ENCODE measurements at regions not wholly inside any gene's neighbourhood (a gene's known extent, or its start where the extent isn't known, plus 50 kb on each side); places are given as distances from the start of the nearest gene placed in this dataset.

DNA sequence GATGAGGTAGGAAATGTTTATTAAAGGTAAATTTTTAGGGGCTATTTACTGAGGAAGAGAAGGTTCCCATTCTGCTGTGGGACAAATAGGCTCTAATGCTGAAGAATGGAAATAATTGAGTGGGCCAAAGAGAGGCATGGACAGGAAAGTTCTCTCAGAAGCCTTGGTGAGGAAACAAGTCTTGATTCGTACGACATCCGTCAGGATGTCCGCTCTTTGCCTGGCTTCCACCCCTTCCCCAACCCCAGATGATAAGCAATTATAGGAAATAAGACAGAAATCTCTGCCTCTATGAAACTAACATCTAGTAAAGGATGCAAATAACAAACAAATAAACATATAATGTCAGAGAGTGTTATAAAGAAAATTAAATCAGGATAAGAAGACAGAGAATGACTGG, 91.7 kb upstream of the BCAT1 start:
- no peak for DNase-seq (ENCODE audit: low spot score)
- ChIA-PET CTCF (no interaction called here), POLR2A (no interaction called here)
- no peak for ATAC-seq
- H3K4me1 Mint-ChIP-seq = peaks cover 6% of the 10 kb centered on the region
- TF ChIP-seq, protein P1, sequence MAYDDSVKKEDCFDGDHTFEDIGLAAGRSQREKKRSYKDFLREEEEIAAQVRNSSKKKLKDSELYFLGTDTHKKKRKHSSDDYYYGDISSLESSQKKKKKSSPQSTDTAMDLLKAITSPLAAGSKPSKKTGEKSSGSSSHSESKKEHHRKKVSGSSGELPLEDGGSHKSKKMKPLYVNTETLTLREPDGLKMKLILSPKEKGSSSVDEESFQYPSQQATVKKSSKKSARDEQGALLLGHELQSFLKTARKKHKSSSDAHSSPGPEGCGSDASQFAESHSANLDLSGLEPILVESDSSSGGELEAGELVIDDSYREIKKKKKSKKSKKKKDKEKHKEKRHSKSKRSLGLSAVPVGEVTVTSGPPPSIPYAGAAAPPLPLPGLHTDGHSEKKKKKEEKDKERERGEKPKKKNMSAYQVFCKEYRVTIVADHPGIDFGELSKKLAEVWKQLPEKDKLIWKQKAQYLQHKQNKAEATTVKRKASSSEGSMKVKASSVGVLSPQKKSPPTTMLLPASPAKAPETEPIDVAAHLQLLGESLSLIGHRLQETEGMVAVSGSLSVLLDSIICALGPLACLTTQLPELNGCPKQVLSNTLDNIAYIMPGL (CRISPR knock-in tag; IDR thresholded peaks at IDR 0.05) = no peak
- TF ChIP-seq RELA (CRISPR knock-in tag; IDR thresholded peaks at IDR 0.05; ENCODE audit: borderline replicate concordance) (no peak), NFATC4 (CRISPR knock-in tag; IDR thresholded peaks at IDR 0.05) (no peak), ATF1 (CRISPR knock-in tag; IDR thresholded peaks at IDR 0.05) (no peak), MXD4 (CRISPR knock-in tag; IDR thresholded peaks at IDR 0.05; ENCODE audit: borderline replicate concordance) (no peak), ZNF138 (CRISPR knock-in tag; conservative IDR thresholded peaks at IDR 0.05) (no peak)
- TF ChIP-seq, protein P2, sequence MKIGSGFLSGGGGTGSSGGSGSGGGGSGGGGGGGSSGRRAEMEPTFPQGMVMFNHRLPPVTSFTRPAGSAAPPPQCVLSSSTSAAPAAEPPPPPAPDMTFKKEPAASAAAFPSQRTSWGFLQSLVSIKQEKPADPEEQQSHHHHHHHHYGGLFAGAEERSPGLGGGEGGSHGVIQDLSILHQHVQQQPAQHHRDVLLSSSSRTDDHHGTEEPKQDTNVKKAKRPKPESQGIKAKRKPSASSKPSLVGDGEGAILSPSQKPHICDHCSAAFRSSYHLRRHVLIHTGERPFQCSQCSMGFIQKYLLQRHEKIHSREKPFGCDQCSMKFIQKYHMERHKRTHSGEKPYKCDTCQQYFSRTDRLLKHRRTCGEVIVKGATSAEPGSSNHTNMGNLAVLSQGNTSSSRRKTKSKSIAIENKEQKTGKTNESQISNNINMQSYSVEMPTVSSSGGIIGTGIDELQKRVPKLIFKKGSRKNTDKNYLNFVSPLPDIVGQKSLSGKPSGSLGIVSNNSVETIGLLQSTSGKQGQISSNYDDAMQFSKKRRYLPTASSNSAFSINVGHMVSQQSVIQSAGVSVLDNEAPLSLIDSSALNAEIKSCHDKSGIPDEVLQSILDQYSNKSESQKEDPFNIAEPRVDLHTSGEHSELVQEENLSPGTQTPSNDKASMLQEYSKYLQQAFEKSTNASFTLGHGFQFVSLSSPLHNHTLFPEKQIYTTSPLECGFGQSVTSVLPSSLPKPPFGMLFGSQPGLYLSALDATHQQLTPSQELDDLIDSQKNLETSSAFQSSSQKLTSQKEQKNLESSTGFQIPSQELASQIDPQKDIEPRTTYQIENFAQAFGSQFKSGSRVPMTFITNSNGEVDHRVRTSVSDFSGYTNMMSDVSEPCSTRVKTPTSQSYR (CRISPR knock-in tag; IDR thresholded peaks at IDR 0.05) = no peak
- no peaks in the 10 kb centered on the region for H3K36me3 Mint-ChIP-seq
- H3K27me3 Mint-ChIP-seq (ENCODE audit: low read depth) = no peaks in the 10 kb centered on the region
- peaks cover 5% of the 10 kb centered on the region for H3K9me3 Mint-ChIP-seq
- H3K27ac Mint-ChIP-seq = no peak overlapping the region
- H3K4me3 Mint-ChIP-seq = no peak overlapping the region

DNA sequence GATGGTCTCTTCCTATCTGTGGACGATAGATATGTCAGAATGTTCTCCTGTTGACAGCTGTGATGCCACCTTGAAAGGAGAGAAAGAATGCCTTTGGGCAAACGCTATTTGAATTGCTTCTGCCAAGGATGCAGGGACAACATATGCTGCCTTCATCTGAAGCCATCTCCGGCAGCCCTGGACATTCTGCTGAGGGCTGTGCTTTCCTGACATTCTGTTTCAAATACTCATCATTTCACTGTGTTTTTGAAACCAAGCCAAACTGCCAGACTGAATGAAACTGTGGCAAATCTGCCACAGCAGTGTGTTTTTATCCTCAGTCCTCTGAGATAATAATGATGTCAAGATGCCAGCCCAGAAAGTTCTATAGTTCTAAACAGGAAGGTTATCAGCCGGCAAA, 85.8 kb upstream of the BCAT1 start:
- Mint-ChIP-seq H3K9me3 (no peaks in the 10 kb centered on the region), H3K36me3 (no peaks in the 10 kb centered on the region), H3K4me1 (peaks cover 6% of the 10 kb centered on the region), H3K27me3 (ENCODE audit: low read depth) (no peaks in the 10 kb centered on the region), H3K27ac (no peak overlapping the region), H3K4me3 (no peak overlapping the region)
- ChIA-PET POLR2A (no interaction called here), CTCF (no interaction called here)
- TF ChIP-seq OVOL2 (CRISPR knock-in tag; IDR thresholded peaks at IDR 0.05; ENCODE audit: borderline replicate concordance) (no peak), NFYB (CRISPR knock-in tag; conservative IDR thresholded peaks at IDR 0.05; ENCODE audit: low read depth) (no peak), NR1H2 (CRISPR knock-in tag; IDR thresholded peaks at IDR 0.05) (no peak), CBFB (CRISPR knock-in tag; IDR thresholded peaks at IDR 0.05; ENCODE audit: low read depth) (no peak)
- TF ChIP-seq, protein P3, sequence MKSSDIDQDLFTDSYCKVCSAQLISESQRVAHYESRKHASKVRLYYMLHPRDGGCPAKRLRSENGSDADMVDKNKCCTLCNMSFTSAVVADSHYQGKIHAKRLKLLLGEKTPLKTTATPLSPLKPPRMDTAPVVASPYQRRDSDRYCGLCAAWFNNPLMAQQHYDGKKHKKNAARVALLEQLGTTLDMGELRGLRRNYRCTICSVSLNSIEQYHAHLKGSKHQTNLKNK (CRISPR knock-in tag; IDR thresholded peaks at IDR 0.05) = no peak
- TF ChIP-seq, protein P4, sequence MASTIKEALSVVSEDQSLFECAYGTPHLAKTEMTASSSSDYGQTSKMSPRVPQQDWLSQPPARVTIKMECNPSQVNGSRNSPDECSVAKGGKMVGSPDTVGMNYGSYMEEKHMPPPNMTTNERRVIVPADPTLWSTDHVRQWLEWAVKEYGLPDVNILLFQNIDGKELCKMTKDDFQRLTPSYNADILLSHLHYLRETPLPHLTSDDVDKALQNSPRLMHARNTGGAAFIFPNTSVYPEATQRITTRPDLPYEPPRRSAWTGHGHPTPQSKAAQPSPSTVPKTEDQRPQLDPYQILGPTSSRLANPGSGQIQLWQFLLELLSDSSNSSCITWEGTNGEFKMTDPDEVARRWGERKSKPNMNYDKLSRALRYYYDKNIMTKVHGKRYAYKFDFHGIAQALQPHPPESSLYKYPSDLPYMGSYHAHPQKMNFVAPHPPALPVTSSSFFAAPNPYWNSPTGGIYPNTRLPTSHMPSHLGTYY (CRISPR knock-in tag; IDR thresholded peaks at IDR 0.05) = no peak
- no peak for DNase-seq (ENCODE audit: low spot score)
- no peak for ATAC-seq

DNA sequence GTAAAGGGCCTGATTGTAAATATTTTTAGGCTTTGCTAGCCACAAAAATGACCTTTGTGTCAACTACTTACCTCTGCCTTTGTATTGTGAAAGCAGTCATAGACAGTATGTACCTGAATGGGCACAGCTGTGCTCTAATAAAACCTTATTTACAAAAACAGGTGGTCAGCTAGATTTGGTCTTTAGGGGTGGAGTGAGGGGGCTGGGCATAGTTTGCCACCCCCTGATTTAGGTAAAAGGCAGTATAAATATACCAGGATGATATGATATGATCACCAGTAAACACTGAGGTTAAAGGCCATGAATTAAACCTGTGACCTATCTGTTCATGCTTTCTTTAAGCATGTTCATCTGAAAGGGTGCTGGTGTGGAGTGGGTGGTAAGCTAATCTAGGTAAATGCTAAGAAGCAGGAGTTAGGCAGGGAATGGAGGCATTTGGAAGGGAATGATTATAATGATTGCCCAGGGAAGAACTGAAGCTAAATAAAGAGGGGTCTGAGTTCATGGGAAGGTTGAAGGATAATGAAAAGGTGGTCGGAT, 77.1 kb upstream of the BCAT1 start:
- CTCF ChIA-PET = interaction anchor here (0.9 to 1.1 kb wide), 2 partner anchors 59 to 129 kb away, joined by 3 to 4 read pairs; no protein-coding TSS in a partner anchor
- Mint-ChIP-seq H3K27me3 (ENCODE audit: low read depth) (no peaks in the 10 kb centered on the region), H3K4me1 (no peaks in the 10 kb centered on the region), H3K36me3 (no peaks in the 10 kb centered on the region), H3K4me3 (no peak overlapping the region), H3K9me3 (no peaks in the 10 kb centered on the region), H3K27ac (no peak overlapping the region)
- DNase-seq (ENCODE audit: low spot score) (no peak), ATAC-seq (no peak)
- TF ChIP-seq ZNF219 (CRISPR knock-in tag; IDR thresholded peaks at IDR 0.05; ENCODE audit: borderline replicate concordance) (no peak), SOX15 (CRISPR knock-in tag; IDR thresholded peaks at IDR 0.05) (no peak), HMGA2 (CRISPR knock-in tag; IDR thresholded peaks at IDR 0.05) (no peak), ESRRA (CRISPR knock-in tag; IDR thresholded peaks at IDR 0.05; ENCODE audit: borderline replicate concordance) (no peak)
- TF ChIP-seq, protein P5, sequence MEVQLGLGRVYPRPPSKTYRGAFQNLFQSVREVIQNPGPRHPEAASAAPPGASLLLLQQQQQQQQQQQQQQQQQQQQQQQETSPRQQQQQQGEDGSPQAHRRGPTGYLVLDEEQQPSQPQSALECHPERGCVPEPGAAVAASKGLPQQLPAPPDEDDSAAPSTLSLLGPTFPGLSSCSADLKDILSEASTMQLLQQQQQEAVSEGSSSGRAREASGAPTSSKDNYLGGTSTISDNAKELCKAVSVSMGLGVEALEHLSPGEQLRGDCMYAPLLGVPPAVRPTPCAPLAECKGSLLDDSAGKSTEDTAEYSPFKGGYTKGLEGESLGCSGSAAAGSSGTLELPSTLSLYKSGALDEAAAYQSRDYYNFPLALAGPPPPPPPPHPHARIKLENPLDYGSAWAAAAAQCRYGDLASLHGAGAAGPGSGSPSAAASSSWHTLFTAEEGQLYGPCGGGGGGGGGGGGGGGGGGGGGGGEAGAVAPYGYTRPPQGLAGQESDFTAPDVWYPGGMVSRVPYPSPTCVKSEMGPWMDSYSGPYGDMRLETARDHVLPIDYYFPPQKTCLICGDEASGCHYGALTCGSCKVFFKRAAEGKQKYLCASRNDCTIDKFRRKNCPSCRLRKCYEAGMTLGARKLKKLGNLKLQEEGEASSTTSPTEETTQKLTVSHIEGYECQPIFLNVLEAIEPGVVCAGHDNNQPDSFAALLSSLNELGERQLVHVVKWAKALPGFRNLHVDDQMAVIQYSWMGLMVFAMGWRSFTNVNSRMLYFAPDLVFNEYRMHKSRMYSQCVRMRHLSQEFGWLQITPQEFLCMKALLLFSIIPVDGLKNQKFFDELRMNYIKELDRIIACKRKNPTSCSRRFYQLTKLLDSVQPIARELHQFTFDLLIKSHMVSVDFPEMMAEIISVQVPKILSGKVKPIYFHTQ (CRISPR knock-in tag; IDR thresholded peaks at IDR 0.05) = no peak
- POLR2A ChIA-PET = no interaction called here
